C1 segment of cervical spinal cord (tissue), 14 donors: ENCODE measurements at regions not wholly inside any gene's neighbourhood (a gene's known extent, or its start where the extent isn't known, plus 50 kb on each side); places are given as distances from the start of the nearest gene placed in this dataset.

ENCODE experiments used
- DNase-seq, 14 donors: peaks; one replicate each; lab custom pipeline; 2025; lab: John Stamatoyannopoulos, UW

DNA sequence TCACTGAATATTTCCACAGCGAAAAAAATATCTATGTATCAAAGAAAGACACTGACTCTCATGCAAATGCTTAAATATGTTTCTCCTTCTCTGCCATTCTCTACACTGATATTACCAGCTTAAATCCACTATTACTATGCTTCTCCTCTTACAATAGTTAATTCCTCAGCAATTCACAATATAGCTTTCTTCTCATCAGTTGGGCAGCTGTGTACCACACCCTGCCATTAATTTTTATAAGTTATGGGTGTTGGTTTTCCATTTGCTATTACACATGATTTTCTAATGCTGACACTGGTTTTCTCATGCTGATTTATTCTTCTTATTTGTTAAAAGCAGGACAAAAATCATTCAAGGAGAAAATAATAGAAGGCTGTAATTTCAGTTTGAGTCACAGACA, 251.8 kb downstream of the TBX15 start:
- no peak for DNase-seq

DNA sequence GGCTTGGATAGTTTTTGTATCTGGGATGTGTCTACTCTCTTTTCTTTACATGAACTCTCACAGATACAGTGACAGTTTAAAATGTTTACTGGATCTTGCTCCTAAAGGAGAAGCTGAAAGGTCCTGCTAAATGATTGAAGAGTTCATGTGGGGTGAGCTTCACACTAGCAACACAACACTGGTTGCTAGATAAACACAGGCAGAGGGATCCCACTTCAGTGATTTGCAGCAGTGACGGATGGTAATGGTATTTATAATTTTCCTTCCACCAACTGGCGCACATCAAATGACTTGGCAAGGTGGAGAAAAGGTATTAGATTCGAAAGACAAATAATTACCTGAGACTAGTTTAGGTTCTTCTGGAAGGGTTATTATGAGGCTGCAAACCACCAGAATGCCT, 270.2 kb downstream of the TBX15 start:
- no peak for DNase-seq

DNA sequence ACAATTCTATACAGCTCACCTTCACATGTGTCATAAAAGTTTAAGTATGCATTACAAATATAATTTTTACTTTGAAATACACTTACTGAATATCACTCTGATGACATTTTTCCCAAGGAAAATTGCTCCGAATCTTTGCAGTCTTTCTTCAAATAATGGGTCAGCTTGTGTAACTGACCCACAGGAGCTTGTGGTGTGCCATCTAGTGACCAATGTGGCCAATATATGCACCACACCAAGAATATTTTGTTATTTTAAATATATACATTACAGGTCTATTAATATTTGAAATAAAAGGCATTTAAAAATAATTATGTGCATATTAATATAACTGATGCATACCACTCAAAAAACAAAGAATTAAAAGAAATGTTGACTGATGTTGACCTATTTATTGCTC, 271.4 kb downstream of the TBX15 start:
- no peak for DNase-seq

DNA sequence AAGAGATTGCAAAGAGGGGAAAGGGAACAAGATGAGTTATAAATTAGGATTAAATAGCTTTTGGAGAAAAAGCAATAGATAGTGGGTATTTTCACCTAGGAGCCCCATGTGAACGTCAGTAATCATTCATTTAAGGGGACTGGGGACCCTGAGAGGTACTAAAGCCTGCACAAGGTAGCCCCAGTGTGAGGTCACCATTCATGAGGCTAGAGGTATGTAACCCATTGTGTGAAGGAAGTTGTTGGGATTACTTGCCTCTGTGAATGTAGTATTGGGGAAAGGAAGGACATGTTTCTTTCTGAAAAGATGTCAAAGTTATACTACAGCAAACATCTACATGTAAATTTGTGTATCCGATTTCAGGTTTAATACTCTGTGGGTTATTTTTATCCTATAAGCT, 276.8 kb downstream of the TBX15 start:
- no peak for DNase-seq

DNA sequence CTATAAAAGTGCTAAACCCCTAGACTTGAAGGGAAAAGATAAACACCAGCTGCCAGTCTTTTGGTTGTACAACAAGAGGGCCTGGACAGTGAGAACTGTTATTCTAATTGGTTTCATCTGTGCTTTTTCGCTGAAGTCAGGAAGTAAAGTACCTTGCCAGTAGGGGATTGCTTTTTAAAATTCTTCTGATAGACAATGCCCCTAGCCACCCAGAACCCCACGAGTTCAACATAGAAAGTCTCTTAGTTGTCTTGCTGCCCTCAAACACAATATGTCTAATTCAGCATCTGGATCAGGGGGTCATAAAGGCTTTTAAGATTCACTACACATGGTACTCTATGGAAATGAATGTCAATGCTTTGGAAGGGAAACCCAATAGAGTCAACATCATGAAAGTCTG, 289.2 kb downstream of the TBX15 start:
- DNase-seq, result no peak

DNA sequence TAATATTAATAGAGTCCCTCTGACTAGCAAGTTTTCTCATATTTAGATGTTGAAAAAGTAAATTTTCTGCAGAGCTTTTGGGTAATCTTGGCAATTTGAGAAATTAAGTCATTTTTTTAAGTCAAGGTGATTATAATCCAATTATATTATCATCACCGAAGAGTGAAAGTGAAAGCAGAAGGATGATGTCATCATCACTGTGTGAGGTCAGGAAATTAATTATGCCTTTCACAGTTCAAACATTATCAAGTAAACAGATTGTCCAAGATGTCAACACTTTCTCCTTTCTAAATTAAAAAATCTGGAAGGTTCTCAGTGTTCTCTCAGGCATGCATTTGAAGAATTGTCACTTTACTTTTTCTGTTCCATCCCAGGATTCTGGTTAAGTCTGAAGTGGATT, 296.0 kb downstream of the TBX15 start:
- no peak for DNase-seq

DNA sequence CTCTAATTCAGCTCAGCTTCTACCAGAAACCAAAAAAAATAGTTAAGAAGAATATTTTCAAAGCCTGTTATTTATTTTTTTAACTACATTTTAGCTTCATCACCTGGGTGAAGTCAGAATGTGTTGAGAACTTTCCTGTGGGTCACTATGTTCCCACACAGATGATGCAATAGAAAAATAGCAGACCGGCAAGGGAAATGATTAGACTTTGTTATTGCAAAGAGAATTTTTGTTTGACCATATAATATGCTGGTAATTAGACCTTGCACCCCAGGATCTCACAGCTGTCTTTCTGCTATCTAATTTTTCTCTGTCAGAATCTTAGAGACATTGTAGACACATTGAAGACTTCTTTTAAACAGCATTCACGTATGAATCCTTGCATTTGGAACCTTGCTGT, 299.3 kb downstream of the TBX15 start:
- no peak for DNase-seq

DNA sequence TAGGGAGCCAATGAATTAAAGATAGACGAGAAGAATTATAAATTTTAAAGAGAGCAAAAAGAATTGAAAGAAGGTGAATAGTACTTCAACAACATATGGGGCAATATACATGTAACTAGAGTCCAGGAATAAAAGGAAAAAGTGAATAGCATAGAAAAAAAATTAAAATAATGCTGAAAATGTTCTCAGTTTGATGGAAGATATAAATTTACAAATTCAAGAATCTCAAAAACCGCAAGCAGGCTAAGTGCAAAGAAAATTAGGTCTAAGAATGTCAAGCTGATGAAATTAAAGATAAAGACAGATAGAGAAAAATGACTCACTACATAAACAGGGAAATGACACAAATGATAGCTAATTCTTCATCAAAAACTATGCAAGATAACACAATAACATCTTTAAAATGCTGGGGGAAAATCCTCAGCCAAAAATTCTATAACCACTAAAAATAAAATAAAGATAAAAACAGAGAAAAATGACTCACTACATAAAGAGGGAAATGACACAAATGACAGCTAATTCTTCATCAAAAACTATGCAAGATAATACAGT, 326.3 kb downstream of the TBX15 start:
- no peak for DNase-seq

DNA sequence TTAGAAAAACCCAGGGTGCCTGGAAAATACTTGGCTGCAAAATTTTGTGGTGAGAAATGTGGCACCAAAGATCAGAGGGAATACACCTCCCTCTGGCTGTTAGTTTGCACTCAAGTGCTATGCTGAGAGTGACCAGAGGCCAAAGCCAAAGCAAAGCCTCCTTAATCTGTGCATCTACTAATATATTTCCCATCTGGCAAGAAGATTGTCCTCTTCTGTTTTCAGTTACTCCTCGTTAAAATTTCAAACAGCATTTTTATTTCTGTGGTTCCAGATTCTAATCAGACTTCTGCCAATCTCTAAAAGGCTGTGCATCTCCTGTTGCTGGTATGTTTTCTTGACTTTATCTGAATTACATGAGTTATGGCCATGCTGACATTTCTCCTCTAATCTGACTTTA, 327.4 kb downstream of the TBX15 start:
- DNase-seq, result no peak

DNA sequence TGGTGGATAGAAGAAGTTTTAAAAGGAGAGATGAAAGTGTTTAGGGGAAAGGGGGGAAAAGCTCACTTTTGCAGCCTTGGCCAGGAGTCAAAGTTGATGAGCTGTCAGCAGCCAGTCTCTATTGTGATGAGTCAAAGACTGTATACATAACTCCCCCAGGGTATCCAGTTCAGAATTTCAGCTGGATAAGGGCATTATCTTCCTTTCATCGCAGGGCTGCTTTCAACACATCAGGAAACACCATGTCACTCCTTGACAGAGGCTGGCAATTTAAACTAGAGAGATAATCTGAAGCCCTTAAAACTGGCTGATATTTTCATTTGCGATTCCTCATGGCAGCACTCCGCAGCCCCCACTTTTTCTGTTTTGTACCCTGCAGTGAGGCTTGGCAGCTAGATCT, 328.5 kb downstream of the TBX15 start:
- no peak for DNase-seq

DNA sequence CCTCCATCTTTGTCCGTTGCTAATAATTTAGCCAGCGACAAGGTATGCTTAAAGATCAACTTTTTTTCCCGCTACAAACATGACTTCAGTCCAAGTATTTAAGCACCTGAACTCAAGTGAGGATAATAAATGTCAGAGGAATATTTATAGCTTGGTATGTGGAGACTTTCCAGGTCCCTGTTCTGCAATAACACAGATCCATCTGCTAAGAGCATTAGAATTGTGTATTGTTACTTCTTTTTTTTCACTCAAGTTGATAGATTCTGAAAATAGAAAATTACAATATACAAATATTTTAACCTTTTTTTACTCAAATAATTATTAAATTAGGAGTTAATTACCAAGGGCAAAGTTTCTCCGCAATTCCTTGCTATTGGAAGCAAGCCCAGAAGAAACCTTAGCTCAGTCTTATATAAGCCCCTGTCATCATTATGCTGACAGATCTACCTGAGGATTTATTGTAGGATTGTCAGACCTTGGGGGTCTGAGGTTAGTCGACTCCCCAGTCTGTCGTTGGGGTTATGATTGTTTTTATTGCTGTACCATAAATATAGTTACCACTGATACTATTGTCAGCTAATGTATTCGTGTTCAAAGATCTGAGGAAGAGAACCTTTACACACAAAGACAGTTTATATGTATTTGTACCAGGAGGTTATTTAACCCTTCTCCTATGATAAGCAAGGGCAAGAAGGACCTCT, 337.9 kb downstream of the TBX15 start:
- no peak for DNase-seq

DNA sequence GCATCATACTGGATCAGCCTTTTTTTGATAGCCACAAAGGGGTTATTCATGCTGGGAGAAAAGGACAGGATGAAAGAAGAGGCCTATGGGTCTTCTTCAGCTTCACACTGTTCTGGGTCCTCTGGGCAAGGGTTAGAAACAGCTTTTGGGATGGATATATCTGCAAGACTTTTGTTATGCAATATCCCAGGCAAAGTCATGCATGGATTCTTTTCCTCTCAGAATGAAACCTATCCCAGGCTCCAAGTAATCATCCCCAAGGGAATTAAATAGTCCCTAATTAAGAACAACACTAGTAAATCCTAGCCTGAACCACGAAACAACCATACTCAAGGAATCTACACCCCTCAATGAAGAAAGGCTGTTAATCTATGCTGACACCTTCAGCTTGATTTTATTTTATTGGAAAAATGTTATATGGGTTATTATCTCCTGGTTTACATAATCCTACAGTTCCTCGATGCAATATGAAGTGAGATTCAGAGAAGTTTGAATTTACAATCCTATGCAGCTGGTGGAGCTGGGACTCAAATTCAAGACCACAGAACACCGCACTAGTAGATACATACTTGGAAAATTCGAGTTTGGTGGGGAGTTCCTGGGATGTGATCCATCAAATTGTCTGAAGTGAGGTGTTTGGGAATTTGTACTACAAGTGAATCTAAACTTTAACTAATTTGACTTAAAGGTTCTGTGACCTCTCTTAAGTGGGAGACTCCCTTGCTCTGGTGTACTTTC, 338.6 kb downstream of the TBX15 start:
- no peak for DNase-seq

DNA sequence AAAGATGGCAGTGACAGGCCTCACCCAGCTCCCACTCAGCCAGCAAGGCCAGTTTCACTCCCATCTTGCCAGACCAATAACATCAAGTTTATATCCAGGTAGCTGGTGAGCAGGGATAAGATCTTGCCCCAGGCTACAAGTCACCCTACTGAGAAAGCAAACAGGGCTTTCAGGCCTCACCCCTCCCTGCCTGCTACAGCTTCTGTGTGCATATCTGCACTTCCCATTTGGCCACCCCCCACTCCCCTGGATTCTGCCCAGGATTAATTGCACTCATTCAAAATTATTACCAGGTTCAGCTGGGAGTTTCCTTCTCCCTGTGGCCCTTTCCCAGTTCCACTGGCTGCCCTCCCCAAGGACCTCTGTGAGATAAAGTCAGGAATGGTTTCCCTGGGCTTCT, 352.1 kb downstream of the TBX15 start:
- no peak for DNase-seq

DNA sequence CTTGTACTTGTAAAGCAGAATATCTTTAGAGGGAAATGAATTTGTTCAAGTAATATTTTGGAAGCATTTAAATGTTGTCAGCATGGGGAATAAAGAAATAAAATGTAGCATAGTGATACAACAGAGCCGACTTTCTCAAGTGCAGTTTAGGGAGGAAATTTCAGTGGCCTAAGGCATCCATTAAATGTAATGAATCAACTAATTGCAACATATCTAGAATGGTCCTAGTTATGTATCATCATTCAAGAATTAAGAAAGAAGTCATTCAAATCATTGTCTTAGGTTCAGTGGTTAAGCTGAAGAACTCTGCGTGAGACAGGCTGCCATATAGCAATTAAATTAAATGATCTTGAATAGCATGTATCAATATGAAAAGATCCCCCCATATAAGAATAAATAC, 360.7 kb downstream of the TBX15 start:
- DNase-seq, result no peak

DNA sequence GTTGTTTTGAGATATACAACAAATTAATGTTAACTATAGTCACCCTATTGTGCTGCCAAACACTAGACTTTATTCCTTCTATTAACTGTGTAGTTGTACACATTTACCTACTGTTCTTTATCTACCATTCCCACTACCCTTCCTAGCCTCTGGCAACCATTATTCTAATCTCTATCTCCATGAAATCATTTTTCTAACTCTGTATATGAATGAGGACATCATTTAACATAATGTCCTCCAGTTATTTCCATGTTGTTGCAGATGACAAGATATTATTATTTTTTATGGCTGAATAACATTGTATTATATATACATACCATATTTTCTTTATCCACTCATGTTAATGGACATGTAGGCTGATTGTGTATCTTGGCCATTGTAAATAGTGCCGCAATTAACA, 366.3 kb downstream of the TBX15 start:
- no peak for DNase-seq

DNA sequence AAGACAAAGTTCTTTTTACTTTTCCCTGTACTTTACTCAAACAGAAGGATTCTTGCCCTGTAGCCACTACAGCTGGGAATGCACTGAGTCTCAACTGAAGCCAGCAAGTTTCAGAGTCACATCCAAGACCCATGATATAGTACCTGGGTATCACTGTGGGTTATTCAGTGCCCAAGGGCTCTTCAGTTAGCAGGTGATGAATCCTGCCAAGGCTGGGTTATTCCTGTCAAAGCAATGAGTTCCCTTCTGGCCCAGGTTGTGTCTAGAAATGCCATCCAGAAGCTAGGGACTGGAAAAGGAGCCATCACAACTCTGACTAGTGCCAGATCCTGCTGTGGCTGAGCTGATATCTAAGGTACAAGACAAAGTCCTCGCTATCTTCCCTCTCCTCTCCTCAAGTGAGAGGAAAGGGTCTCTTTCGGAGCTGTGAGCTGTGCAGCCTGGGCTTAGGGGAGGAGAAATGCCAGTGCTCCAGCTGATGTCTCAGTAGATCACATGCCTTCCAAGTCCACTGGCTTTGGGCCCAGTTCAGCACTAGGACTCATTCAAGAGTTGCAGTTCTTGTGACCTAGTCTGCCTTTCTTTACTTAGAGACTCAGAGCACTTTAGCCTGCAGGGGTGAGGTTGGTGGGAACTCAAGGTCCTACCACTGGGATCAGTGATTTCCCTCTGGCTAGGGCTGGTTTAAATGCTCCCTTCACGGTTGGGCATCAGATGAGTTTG, 369.4 kb downstream of the TBX15 start:
- no peak for DNase-seq

DNA sequence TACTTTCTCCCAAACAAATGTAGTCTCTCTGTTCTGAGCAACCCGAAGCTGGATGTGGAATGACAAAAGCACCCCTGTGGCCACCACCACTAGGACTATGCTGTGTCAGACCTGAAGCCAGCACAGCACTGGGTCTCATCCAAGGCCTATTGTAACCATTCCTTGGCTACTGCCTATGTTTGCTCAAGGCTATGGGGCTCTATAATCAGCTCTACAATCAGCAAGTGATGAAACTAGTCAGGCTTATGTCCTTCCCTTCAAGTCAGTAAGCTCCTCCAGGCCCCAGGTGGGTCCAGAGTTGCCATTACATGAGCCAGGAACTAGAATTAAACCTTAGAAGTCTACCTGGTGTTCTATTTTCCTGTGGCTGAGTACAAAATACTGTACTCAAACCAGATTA, 370.2 kb downstream of the TBX15 start:
- no peak for DNase-seq

DNA sequence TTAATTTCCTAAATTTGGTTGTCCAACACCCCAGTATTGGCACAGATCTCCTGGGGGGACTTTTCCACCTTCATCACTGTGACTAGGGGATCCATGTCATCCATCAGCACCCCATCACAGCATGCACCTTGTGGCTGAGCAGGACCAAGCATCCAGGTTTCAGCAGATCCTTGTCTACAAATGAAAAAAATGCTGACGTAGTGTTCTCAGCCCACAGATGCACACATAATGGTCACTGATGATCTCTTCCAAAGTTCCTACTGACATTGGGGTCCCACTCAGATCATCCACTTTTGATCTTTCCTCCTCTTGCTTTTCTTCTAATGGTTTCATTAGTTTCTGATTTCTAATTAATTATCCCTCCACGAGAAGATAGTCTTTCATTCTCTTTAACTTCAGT, 373.1 kb downstream of the TBX15 start:
- DNase-seq, result no peak

DNA sequence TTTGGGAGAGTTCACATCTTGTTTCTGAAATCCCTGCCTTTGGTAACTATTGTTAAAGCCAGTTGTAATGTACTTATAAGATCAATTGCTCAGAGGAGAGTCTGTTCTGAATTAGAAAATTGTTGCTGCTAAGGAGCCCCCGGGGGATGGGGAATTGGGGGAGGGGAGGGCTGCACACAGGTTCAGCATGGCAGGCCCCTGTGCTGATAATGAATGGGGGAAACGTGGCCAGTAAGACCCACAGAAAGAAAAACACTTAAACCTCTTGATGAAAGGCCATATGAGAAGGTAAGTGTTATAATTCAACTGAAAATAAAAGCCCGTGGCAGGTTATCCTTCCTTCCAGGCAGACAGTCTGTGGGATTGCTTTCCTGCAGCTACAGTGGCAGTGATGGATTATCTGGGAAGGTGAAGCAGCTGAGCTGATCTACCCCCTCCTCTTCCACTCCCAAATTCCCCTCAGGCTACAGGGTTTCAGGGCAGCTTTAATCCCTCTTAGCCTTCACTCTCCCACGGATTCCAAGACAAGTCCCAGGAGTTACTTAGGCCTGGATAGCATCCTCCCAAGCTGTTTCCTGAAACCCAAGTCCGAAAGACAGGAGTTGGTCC, 398.8 kb downstream of the TBX15 start:
- DNase-seq, result no peak

DNA sequence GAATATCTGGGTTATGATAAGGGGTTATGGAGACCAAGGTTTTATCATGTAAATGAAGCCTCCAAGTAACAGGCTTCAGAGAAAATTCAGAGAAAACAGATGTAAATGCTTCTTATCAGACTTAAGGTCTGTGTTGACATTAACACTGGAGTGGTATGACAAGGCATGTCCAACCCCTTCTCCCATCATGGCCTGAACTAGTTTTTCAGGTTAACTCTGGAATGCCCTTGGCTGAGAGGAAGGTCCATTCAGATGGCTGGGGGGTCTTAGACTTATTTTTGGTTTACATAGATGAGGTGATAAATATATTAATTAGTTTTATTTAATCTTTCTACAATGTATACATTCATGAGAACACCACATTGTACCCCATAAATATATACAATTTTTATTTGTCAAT, 399.6 kb downstream of the TBX15 start:
- DNase-seq, result no peak

DNA sequence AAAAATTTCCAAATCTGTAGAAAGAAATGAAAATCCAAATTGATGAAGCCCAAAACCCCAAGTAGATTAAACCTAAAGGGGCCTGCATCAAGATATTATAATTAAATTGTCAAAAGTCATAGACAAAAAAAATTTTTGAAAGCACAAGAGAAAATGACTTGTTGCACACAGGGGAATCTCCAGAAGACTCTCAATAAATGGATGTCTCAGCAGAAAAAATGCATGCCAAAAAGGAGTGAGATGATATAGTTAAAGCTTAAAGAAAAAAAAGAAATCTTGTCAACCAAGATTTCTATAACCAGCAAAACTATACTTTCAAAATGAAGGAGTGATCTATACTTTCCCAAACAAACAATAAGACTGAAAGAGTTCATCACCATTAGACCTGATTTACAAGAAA, 393.2 kb upstream of the SPAG17 start:
- DNase-seq, result no peak

DNA sequence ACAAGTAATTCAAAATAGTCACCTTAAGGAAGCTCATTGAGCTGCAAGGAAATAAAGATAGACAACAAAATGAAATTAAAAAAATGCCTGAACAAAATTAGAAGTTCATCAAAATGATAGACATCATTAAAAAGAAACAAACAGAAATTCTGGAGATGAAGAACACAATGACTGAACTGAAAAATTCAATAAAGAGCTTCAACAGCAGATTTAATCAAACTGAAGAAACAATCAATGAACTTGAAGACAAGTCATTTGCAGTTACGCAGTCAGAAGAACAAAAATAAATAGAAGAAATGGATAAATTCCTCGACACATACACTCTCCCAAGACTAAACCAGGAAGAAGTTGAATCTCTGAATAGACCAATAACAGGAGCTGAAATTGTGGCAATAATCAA, 390.0 kb upstream of the SPAG17 start:
- DNase-seq, result no peak
